GM12878 (cell line): ENCODE measurements at regions not wholly inside any gene's neighbourhood (a gene's known extent, or its start where the extent isn't known, plus 50 kb on each side); places are given as distances from the start of the nearest gene placed in this dataset.

Experiments
- ATAC-seq: fragments of 200-7000 bp; cut with Tn5 transposase; 3 replicates; pipeline ENCODE4 v1.9.1; 2020; ENCODE audit warnings: mild to moderate bottlenecking, moderate library complexity
- BruUV-seq: library from RNA; stranded (reverse); fragments of 400-500 nt; replicated peaks from 2 replicates; lab custom pipeline; 2021; lab: Mats Ljungman, UMichigan
- CTCF ChIA-PET: fragments of 300-600 bp; sonication (Branson Sonifier 250); formaldehyde crosslinking; extraction: SDS; loops from one replicate; lab custom pipeline; 2021; ENCODE audit warnings: inconsistent platforms; lab: Yijun Ruan, JAX
- POLR2A ChIA-PET: fragments of 350-600 bp; formaldehyde crosslinking; extraction: SDS; loops from one replicate; lab custom pipeline; 2021; ENCODE audit warnings: inconsistent platforms; lab: Charles Lee
- RAD21 ChIA-PET: fragments of 300-600 bp; sonication (Branson Sonifier 250); formaldehyde crosslinking; loops from one replicate; lab custom pipeline; 2023; ENCODE audit warnings: antibody characterized with exemption; ENCODE audit not compliant: unreplicated experiment; lab: Charles Lee
- SMC1A ChIA-PET: fragments of 300-600 bp; sonication (Branson Sonifier 250); formaldehyde crosslinking; loops from one replicate; lab custom pipeline; 2023; ENCODE audit not compliant: unreplicated experiment, uncharacterized antibody; lab: Charles Lee
- DNase-seq: peaks from one replicate; pipeline ENCODE4 v3.0.0-alpha.2; 2011; ENCODE audit warnings: low read depth, low spot score
- FAIRE-seq: peaks from 3 replicates; lab custom pipeline; 2011; peaks lifted over from hg19 to GRCh38; lab: Jason Lieb, UNC
- H2AFZ ChIP-seq: 2 replicates; pipeline ENCODE4 v1.6.0; 2011; ENCODE audit warnings: low read depth, low read length, control low read depth; ENCODE audit not compliant: control insufficient read depth
- H3K27ac ChIP-seq: 2 replicates; pipeline ENCODE4 v1.5.1; 2011; ENCODE audit warnings: control low read depth; ENCODE audit not compliant: control insufficient read depth, insufficient read depth
- H3K27me3 ChIP-seq, 2 experiments: replicated peaks in 1 of 2; 2 replicates each; pipeline versions ENCODE4 v1.6.0 to v1.6.1; 2011; ENCODE audit warnings: low read length in 1 of 2; ENCODE audit not compliant: control insufficient read depth in 2 of 2, insufficient read depth in 2 of 2
- H3K36me3 ChIP-seq, 2 experiments: 2 replicates each; pipeline ENCODE4 v1.5.1; 2011; ENCODE audit warnings: low read length in 1 of 2; ENCODE audit not compliant: control insufficient read depth in 2 of 2, insufficient read depth in 2 of 2
- H3K4me1 ChIP-seq: 2 replicates; pipeline ENCODE4 v1.6.1; 2011; ENCODE audit warnings: mild to moderate bottlenecking, low read length, moderate library complexity, mixed read lengths; ENCODE audit not compliant: control insufficient read depth, insufficient read depth
- H3K4me2 ChIP-seq: 2 replicates; pipeline ENCODE4 v1.6.0; 2011; ENCODE audit warnings: control low read depth; ENCODE audit not compliant: control insufficient read depth, insufficient read depth
- H3K4me3 ChIP-seq: fragments of 200-600 bp; sonication (generic); 2 replicates; pipeline ENCODE4 v1.5.1; 2016
- H3K79me2 ChIP-seq: 2 replicates; pipeline ENCODE4 v1.6.0; 2011; ENCODE audit warnings: low read length; ENCODE audit not compliant: control insufficient read depth, insufficient read depth
- H3K9ac ChIP-seq: 2 replicates; pipeline ENCODE4 v1.8.0; 2011; ENCODE audit warnings: low read length, control low read depth, mixed read lengths; ENCODE audit not compliant: control insufficient read depth, insufficient read depth
- H3K9me3 ChIP-seq: replicated peaks from 3 replicates; pipeline ENCODE4 v1.5.1; 2011; ENCODE audit warnings: mild to moderate bottlenecking, low read length; ENCODE audit not compliant: control insufficient read depth, insufficient read depth
- H4K20me1 ChIP-seq: 2 replicates; pipeline ENCODE4 v1.6.0; 2011; ENCODE audit not compliant: control insufficient read depth, insufficient read depth
- ASH2L ChIP-seq: fragments of 300-600, 200-600 bp; sonication (generic); IDR thresholded peaks from 2 replicates; pipeline ENCODE4 v1.6.1; 2017; ENCODE audit warnings: low read depth, mild to moderate bottlenecking, borderline replicate concordance
- BHLHE40 ChIP-seq, 2 experiments: fragments of 450-650 bp in 1 of 2; IDR thresholded peaks; 2 replicates each; pipeline ENCODE4 v1.6.1; 2011 to 2017; ENCODE audit warnings: low read depth in 2 of 2, borderline replicate concordance in 1 of 2, improper control_type of control experiment in 1 of 2, low read length in 1 of 2, mild to moderate bottlenecking in 1 of 2
- CHD1 ChIP-seq: IDR thresholded peaks from 2 replicates; pipeline ENCODE4 v1.6.1; 2012; ENCODE audit warnings: low read depth, low read length, improper control_type of control experiment
- HDGF ChIP-seq: fragments of 450-650 bp; IDR thresholded peaks from 2 replicates; pipeline ENCODE4 v1.6.1; 2016; ENCODE audit warnings: antibody characterized with exemption
- IRF4 ChIP-seq: IDR thresholded peaks from 2 replicates; pipeline ENCODE4 v1.6.1; 2011; ENCODE audit warnings: low read depth, low read length
- MTA3 ChIP-seq: IDR thresholded peaks from 2 replicates; pipeline ENCODE4 v1.6.1; 2012; ENCODE audit warnings: low read length, inconsistent platforms, borderline replicate concordance
- NBN ChIP-seq: fragments of 450-650 bp; IDR thresholded peaks from 2 replicates; pipeline ENCODE4 v1.6.1; 2016
- NFYA ChIP-seq: IDR thresholded peaks from 2 replicates; pipeline ENCODE4 v1.6.1; 2011; ENCODE audit warnings: low read depth, mild to moderate bottlenecking, low read length, improper control_type of control experiment, borderline replicate concordance
- PRDM15 ChIP-seq: fragments of 450-650 bp; formaldehyde crosslinking; IDR thresholded peaks from 2 replicates; pipeline ENCODE4 v1.4.0; 2020; ENCODE audit warnings: mild to moderate bottlenecking, moderate library complexity
- ZNF274 ChIP-seq: IDR thresholded peaks from one replicate; pipeline ENCODE4 v1.8.0; 2011; ENCODE audit not compliant: insufficient read length, insufficient read depth
- ZSCAN29 ChIP-seq: fragments of 450-650 bp; IDR thresholded peaks from 2 replicates; pipeline ENCODE4 v1.6.1; 2017; ENCODE audit warnings: mild to moderate bottlenecking, moderate library complexity
- WGBS: methylation state at CpG from one replicate; pipeline ENCODE4 v1.1.6; 2016; ENCODE audit warnings: low lambda C conversion rate; ENCODE audit not compliant: insufficient replicate concordance, insufficient coverage; ENCODE audit errors: missing lambda C conversion rate; 5-methylcytosine and 5-hydroxymethylcytosine counted together
- in situ Hi-C: fragments of 300-500 bp; cut with MboI; formaldehyde crosslinking; loops from 9 replicates; pipeline ENCODE4 v1.14.3; 2018; ENCODE audit warnings: mixed read lengths
- intact Hi-C: fragments of 100-400 bp; cut with micrococcal nuclease; formaldehyde crosslinking; loops from one replicate; pipeline ENCODE4 v1.14.2; 2022; ENCODE audit not compliant: unreplicated experiment
- TF ChIP-seq, protein P1 (sequence below): fragments of 450-650 bp; conservative IDR thresholded peaks from 2 replicates; pipeline ENCODE4 v1.6.1; 2017; ENCODE audit warnings: mild to moderate bottlenecking, moderate library complexity

- no peak for TF ChIP-seq PRDM15 (CRISPR knock-in tag)
- TF ChIP-seq HDGF, result no peak
- TF ChIP-seq, protein P1, sequence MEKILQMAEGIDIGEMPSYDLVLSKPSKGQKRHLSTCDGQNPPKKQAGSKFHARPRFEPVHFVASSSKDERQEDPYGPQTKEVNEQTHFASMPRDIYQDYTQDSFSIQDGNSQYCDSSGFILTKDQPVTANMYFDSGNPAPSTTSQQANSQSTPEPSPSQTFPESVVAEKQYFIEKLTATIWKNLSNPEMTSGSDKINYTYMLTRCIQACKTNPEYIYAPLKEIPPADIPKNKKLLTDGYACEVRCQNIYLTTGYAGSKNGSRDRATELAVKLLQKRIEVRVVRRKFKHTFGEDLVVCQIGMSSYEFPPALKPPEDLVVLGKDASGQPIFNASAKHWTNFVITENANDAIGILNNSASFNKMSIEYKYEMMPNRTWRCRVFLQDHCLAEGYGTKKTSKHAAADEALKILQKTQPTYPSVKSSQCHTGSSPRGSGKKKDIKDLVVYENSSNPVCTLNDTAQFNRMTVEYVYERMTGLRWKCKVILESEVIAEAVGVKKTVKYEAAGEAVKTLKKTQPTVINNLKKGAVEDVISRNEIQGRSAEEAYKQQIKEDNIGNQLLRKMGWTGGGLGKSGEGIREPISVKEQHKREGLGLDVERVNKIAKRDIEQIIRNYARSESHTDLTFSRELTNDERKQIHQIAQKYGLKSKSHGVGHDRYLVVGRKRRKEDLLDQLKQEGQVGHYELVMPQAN, result no peak
Measured at GRCh38 chr1:20416706-20417105, 69.3 kb downstream of the CAMK2N1 start (continued).

- Histone ChIP-seq H3K9ac (no peak overlapping the region), H3K4me2 (no peak overlapping the region), H3K27me3 (no peaks in the 10 kb centered on the region; a peak in 1 of 4 replicates), H3K9me3 (no peaks in the 10 kb centered on the region), H4K20me1 (no peaks in the 10 kb centered on the region), H3K4me1 (no peaks in the 10 kb centered on the region), H3K36me3 (no peaks in the 10 kb centered on the region), H3K27ac (no peak overlapping the region), H3K4me3 (no peak overlapping the region), H2AFZ (no peak overlapping the region), H3K79me2 (no peaks in the 10 kb centered on the region)
- POLR2A ChIA-PET, result no interaction called here
- intact Hi-C loops (no loop called here), in situ Hi-C loops (no loop called here)
- no TSS peak for BruUV-seq
- TF ChIP-seq ZSCAN29 (no peak), HDGF (no peak), ASH2L (no peak), NBN (no peak), NFYA (no peak), BHLHE40 (IDR thresholded peaks at IDR 0.05; ENCODE audit: borderline replicate concordance in 1 of 2, low read depth in 2 of 2, low read length in 1 of 2) (no peak), CHD1 (no peak), MTA3 (no peak), IRF4 (no peak), ZNF274 (no peak)
- CTCF ChIA-PET, result no interaction called here
- WGBS, result 33% methylated on average over 3 of the region's 3 CpGs
- no peak for FAIRE-seq
- no peak for ATAC-seq
- RAD21 ChIA-PET, result no interaction called here
- SMC1A ChIA-PET, result no interaction called here
- no peak for DNase-seq
Measured at GRCh38 chr1:20413776-20414140, 72.3 kb downstream of the CAMK2N1 start.
